Peyer's patch (tissue), 4 donors: ENCODE measurements at regions not wholly inside any gene's neighbourhood (a gene's known extent, or its start where the extent isn't known, plus 50 kb on each side); places are given as distances from the start of the nearest gene placed in this dataset.

Source experiments
- DNase-seq, 3 donors: peaks; one replicate each; pipeline ENCODE4 v3.0.0-alpha.2; 2017 to 2019
- H3K27ac ChIP-seq, 4 donors: fragments of 200-600 bp; sonication (generic); one replicate each; pipeline ENCODE4 v1.5.1; 2016 to 2019
- H3K27me3 ChIP-seq, 2 donors: fragments of 200-600 bp; sonication (generic); one replicate each; pipeline ENCODE4 v1.5.1; 2019
- H3K36me3 ChIP-seq, 3 donors: fragments of 200-600 bp; sonication (generic); one replicate each; pipeline ENCODE4 v1.5.1; 2016 to 2019
- H3K4me1 ChIP-seq, 4 donors: fragments of 200-600 bp; sonication (generic); one replicate each; pipeline ENCODE4 v1.5.1; 2016 to 2019
- H3K4me3 ChIP-seq, 4 donors: fragments of 200-600 bp; sonication (generic); 1 replicate in 3 of 4; 2 replicates in 1 of 4; pipeline ENCODE4 v1.5.1; 2016 to 2019; ENCODE audit warnings: mild to moderate bottlenecking in 1 of 4
- H3K9me3 ChIP-seq, 4 donors: fragments of 200-600 bp; sonication (generic); one replicate each; pipeline ENCODE4 v1.5.1; 2016 to 2019; ENCODE audit warnings: mild to moderate bottlenecking in 1 of 4
- POLR2A ChIP-seq, 2 donors: fragments of 450-650 bp; IDR thresholded peaks; one replicate each; pipeline ENCODE4 v1.5.1; 2017; ENCODE audit warnings: antibody characterized with exemption in 2 of 2, mild to moderate bottlenecking in 2 of 2, moderate library complexity in 2 of 2
- TF ChIP-seq, protein P1 (sequence below), 6 experiments: fragments of 450-650 bp in 4 of 6; fragments of 200-600 bp in 2 of 6; sonication (generic) in 1 of 6; IDR thresholded peaks; one replicate each; pipeline ENCODE4 v1.5.1; 2017 to 2019; ENCODE audit warnings: antibody characterized with exemption in 6 of 6, mild to moderate bottlenecking in 3 of 6, moderate library complexity in 1 of 6

DNA sequence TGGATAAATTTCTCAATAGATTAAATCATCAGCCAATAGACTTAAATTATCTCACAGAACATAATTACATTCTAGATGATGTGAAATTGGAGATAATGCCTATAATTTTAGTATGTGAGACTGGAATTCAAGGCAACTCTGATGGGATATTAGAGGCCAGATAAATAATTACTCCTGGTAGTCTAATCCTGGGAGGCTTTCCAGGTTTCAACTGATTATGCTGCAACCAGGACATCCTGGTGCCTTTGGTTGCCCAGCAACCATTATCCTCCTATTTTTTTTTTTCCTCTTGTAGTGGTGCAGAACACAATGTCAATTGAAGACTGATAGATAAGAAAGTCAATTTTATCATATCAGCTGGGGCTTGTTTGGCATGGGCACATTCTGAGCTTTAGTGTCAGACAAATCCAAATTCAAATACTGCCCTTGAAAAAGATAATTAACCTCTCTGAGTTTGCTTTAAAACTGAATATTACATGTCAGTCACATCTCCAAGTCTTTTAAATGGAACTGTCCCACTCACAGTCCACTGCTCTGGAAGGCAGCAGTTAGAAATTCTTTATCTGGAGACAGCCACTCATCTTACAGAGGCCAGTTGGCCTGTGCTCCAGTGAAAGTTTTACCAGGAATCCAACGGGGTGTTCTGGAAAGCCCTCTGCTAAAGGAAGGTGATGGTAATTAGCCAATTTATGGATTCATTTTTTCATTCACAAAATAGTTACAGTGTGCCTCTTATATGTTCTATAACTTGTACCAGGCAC is 95.3 kb upstream of the GUCY1A1 start:
- no peak overlapping the region for H3K27ac ChIP-seq
- no peak overlapping the region for H3K4me3 ChIP-seq
- H3K9me3 ChIP-seq, result no peaks in the 10 kb centered on the region
- no peaks in the 10 kb centered on the region for H3K4me1 ChIP-seq
- H3K36me3 ChIP-seq, result no peaks in the 10 kb centered on the region
- no peak for TF ChIP-seq POLR2A (IDR thresholded peaks at IDR 0.05)
- TF ChIP-seq, protein P1, sequence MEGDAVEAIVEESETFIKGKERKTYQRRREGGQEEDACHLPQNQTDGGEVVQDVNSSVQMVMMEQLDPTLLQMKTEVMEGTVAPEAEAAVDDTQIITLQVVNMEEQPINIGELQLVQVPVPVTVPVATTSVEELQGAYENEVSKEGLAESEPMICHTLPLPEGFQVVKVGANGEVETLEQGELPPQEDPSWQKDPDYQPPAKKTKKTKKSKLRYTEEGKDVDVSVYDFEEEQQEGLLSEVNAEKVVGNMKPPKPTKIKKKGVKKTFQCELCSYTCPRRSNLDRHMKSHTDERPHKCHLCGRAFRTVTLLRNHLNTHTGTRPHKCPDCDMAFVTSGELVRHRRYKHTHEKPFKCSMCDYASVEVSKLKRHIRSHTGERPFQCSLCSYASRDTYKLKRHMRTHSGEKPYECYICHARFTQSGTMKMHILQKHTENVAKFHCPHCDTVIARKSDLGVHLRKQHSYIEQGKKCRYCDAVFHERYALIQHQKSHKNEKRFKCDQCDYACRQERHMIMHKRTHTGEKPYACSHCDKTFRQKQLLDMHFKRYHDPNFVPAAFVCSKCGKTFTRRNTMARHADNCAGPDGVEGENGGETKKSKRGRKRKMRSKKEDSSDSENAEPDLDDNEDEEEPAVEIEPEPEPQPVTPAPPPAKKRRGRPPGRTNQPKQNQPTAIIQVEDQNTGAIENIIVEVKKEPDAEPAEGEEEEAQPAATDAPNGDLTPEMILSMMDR (IDR thresholded peaks at IDR 0.05), result no peak
- DNase-seq, result no peak
- no peaks in the 10 kb centered on the region for H3K27me3 ChIP-seq

DNA sequence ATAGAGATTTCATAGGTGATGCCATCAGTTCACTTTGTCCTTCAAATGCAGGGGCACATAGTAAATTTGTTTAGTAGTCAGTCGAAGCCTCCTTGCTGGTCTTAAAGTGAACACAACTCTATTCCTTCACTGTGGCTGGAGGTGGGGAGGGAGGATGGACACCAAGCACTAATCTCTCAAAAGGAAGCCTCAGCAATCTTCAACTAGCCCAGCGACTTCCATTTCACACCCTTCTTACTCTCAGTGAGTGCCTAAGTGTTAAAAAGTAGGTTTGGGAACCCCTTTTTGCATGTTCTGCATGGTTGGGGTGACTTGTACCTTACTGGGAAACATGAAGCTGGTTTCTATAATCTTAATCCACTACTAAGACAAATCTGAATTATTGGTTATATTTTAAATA is 96.0 kb upstream of the GUCY1A1 start:
- H3K4me3 ChIP-seq, result no peak overlapping the region
- no peak for DNase-seq
- no peaks in the 10 kb centered on the region for H3K9me3 ChIP-seq
- H3K4me1 ChIP-seq, result no peaks in the 10 kb centered on the region
- H3K36me3 ChIP-seq, result no peaks in the 10 kb centered on the region
- TF ChIP-seq, protein P1 (IDR thresholded peaks at IDR 0.05), result no peak
- TF ChIP-seq POLR2A (IDR thresholded peaks at IDR 0.05), result no peak
- no peak overlapping the region for H3K27ac ChIP-seq
- no peaks in the 10 kb centered on the region for H3K27me3 ChIP-seq

DNA sequence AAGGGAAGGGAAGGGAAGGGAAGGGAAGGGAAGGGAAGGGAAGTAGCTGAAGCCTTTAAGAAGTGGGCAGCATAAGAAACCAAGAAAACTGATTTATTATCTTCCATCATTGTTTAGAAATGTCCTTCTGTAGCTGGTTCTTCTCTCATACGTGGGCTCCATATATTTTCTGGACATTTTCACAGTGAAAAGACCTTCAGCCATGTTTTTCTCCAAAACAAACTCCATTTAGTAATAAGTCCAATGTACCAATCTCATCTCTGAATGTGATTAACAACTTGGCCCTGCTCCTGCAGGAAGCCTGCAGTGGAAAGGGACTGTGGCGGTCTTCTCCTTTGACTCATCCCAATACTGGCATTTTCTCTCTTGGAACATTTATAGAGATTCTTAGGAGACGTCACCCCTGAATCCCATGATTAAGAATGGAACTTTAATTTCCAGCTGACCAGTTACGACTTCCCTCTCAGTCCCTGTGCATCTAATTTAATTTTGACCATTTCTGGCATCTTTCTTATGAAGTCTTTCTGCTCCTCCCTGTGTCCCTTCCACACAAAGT is 96.6 kb upstream of the GUCY1A1 start:
- no peak for DNase-seq
- Histone ChIP-seq H3K36me3 (no peaks in the 10 kb centered on the region), H3K4me3 (no peak overlapping the region), H3K9me3 (no peaks in the 10 kb centered on the region), H3K4me1 (no peaks in the 10 kb centered on the region), H3K27me3 (no peaks in the 10 kb centered on the region), H3K27ac (no peak overlapping the region)
- no peak for TF ChIP-seq POLR2A (IDR thresholded peaks at IDR 0.05)
- TF ChIP-seq, protein P1 (IDR thresholded peaks at IDR 0.05), result no peak

DNA sequence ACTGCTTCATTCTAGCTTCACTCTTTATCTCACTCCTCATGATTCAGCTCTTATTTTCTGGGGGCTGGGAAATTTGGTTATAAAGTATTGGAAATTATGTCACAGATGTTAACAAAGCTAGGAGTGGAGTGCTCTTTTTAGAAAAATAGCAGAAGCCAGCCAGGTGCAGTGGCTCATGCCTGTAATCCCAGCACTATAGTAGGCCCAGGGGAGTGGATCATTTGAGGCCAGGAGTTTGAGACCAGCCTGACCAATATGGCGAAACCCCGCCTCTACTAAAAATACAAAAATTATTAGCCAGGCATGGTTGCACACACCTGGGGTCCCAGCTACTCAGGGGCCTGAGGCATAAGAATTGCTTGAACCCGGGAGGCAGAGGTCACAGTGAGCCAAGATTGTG is 97.2 kb upstream of the GUCY1A1 start:
- no peak for DNase-seq
- Histone ChIP-seq H3K4me1 (no peaks in the 10 kb centered on the region), H3K36me3 (no peaks in the 10 kb centered on the region), H3K9me3 (no peaks in the 10 kb centered on the region), H3K27ac (no peak overlapping the region), H3K27me3 (no peaks in the 10 kb centered on the region), H3K4me3 (no peak overlapping the region)
- TF ChIP-seq POLR2A (IDR thresholded peaks at IDR 0.05), result no peak
- TF ChIP-seq, protein P1 (IDR thresholded peaks at IDR 0.05), result no peak

DNA sequence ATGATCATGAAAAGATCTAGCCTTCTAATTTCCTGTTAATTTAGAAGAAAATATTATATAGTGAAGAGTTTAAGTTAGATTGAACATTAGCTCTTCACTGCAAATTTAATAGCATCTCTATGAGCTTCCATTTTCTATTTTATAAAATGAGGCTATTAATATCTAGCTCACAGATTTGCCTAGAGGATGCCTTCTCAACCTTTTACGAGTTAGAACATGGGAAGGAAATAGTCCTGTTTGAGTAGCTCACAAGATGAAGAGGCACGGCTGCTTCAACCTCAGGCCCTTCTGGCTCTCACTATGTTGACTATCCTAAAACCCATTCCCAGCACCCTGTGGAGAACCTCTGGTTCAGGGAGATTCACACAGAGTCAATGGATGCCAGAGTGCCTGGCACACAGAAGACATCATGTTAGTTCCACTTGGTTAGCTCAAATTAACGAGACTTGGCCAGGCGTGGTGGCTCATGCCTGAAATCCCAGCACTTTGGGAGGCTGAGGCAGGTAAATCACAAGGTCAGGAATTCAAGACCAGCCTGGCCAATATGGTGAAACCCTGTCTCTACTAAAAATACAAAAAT is 97.9 kb upstream of the GUCY1A1 start:
- Histone ChIP-seq H3K4me3 (no peak overlapping the region), H3K36me3 (no peaks in the 10 kb centered on the region), H3K4me1 (no peaks in the 10 kb centered on the region), H3K9me3 (no peaks in the 10 kb centered on the region), H3K27ac (no peak overlapping the region), H3K27me3 (no peaks in the 10 kb centered on the region)
- no peak for DNase-seq
- no peak for TF ChIP-seq POLR2A (IDR thresholded peaks at IDR 0.05)

DNA sequence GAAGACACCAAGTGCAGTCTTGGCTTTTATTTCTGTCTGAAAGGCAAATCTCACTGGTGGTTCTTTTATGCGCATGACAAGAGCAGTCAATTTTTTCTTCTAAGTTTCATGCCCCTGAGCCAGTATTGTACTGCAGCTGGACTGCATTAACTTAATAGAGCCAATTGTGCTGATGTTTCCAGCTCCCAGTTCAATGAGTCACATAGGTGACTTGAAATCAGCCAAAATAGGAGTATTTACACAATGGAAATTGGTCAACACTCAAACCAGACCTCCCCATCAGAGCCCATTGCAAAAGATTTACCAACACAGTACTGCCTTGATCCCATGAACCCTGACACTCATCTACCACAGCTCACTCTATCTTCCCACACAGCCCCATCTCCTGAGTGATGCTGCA is 100.3 kb upstream of the GUCY1A1 start:
- TF ChIP-seq, protein P1 (IDR thresholded peaks at IDR 0.05), result no peak
- TF ChIP-seq POLR2A (IDR thresholded peaks at IDR 0.05), result no peak
- Histone ChIP-seq H3K27ac (no peak overlapping the region), H3K4me3 (no peak overlapping the region), H3K4me1 (no peaks in the 10 kb centered on the region), H3K9me3 (no peaks in the 10 kb centered on the region), H3K36me3 (no peaks in the 10 kb centered on the region), H3K27me3 (no peaks in the 10 kb centered on the region)
- DNase-seq, result no peak
